ENCODE measurements at regions not wholly inside any gene's neighbourhood (a gene's known extent, or its start where the extent isn't known, plus 50 kb on each side); places are given as distances from the start of the nearest gene placed in this dataset.

DNA sequence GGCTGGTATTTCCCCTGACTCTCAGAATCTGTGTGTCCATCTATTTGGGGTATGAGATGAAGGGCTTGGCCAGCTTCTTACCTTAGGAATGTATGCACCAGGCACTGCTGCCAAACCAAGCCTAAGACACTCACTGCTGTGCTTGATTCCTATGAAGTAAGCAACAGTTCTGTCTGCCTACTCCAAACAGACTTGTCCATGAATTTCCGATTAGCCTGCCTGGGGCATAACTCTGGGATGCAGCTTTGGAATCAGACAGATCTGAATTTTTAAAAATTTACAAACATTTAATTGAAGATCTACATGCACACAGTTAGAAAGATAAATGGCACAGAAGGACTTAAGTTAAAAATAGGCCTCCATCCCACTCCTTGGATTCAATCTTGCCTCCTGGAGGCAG, 59.5 kb upstream of the JDP2 start:
- no peak for DNase-seq
- ChIA-PET CTCF (no interaction called here), POLR2A (ENCODE audit: unreplicated experiment) (no interaction called here)
- Histone ChIP-seq H3K79me2 (ENCODE audit: low read depth) (no peaks in the 10 kb centered on the region), H3K27me3 (ENCODE audit: insufficient read depth, low read depth) (peaks cover 35% of the 10 kb centered on the region), H3K4me3 (no peak overlapping the region), H4K20me1 (ENCODE audit: insufficient read depth) (no peaks in the 10 kb centered on the region), H3K9me3 (ENCODE audit: insufficient read depth, low read depth) (no peaks in the 10 kb centered on the region), H3F3A (ENCODE audit: insufficient read depth, low read depth) (no peaks in the 10 kb centered on the region), H3K36me3 (ENCODE audit: low read depth) (no peaks in the 10 kb centered on the region), H3K27ac (no peak overlapping the region), H2AFZ (no peak overlapping the region), H3K4me2 (no peak overlapping the region), H3K4me1 (replicated peaks; ENCODE audit: insufficient read depth) (no peaks in the 10 kb centered on the region), H3K9me2 (ENCODE audit: insufficient read depth) (no peaks in the 10 kb centered on the region)
- TF ChIP-seq EZH2 (IDR thresholded peaks at IDR 0.05; ENCODE audit: low read depth), result no peak
- TF ChIP-seq, protein P1, sequence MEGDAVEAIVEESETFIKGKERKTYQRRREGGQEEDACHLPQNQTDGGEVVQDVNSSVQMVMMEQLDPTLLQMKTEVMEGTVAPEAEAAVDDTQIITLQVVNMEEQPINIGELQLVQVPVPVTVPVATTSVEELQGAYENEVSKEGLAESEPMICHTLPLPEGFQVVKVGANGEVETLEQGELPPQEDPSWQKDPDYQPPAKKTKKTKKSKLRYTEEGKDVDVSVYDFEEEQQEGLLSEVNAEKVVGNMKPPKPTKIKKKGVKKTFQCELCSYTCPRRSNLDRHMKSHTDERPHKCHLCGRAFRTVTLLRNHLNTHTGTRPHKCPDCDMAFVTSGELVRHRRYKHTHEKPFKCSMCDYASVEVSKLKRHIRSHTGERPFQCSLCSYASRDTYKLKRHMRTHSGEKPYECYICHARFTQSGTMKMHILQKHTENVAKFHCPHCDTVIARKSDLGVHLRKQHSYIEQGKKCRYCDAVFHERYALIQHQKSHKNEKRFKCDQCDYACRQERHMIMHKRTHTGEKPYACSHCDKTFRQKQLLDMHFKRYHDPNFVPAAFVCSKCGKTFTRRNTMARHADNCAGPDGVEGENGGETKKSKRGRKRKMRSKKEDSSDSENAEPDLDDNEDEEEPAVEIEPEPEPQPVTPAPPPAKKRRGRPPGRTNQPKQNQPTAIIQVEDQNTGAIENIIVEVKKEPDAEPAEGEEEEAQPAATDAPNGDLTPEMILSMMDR (conservative IDR thresholded peaks at IDR 0.05), result no peak
- intact Hi-C loops (cut with micrococcal nuclease; ENCODE audit: unreplicated experiment), result loop anchor here (5.0 kb wide), 1 partner anchor 51 kb away; no protein-coding TSS in a partner anchor
- BruUV-seq (replicated peaks), result no TSS peak

- ChIA-PET POLR2A (ENCODE audit: unreplicated experiment) (no interaction called here), CTCF (no interaction called here)
- H3K4me3 ChIP-seq, result no peak overlapping the region
- H3K9me2 ChIP-seq (ENCODE audit: insufficient read depth), result no peaks in the 10 kb centered on the region
- no peaks in the 10 kb centered on the region for H3F3A ChIP-seq (ENCODE audit: insufficient read depth, low read depth)
- H3K9me3 ChIP-seq (ENCODE audit: insufficient read depth, low read depth), result no peaks in the 10 kb centered on the region
- no peak overlapping the region for H2AFZ ChIP-seq
- no peak for DNase-seq
- intact Hi-C loops (cut with micrococcal nuclease; ENCODE audit: unreplicated experiment), result loop anchor here (5.0 kb wide), 1 partner anchor 52 kb away; no protein-coding TSS in a partner anchor
- no peaks in the 10 kb centered on the region for H3K79me2 ChIP-seq (ENCODE audit: low read depth)
- H3K36me3 ChIP-seq (ENCODE audit: low read depth), result no peaks in the 10 kb centered on the region
- BruUV-seq (replicated peaks), result no TSS peak
- no peaks in the 10 kb centered on the region for H3K4me1 ChIP-seq (replicated peaks; ENCODE audit: insufficient read depth)
- no peak overlapping the region for H3K27ac ChIP-seq
- no peak overlapping the region for H3K4me2 ChIP-seq
- peaks cover 23% of the 10 kb centered on the region for H3K27me3 ChIP-seq (ENCODE audit: insufficient read depth, low read depth)
- no peaks in the 10 kb centered on the region for H4K20me1 ChIP-seq (ENCODE audit: insufficient read depth)
- TF ChIP-seq, protein P1 (conservative IDR thresholded peaks at IDR 0.05), result no peak
- TF ChIP-seq EZH2 (IDR thresholded peaks at IDR 0.05; ENCODE audit: low read depth), result no peak
Measured at GRCh38 chr14:75369506-75369905, 58.3 kb upstream of the JDP2 start.

DNA sequence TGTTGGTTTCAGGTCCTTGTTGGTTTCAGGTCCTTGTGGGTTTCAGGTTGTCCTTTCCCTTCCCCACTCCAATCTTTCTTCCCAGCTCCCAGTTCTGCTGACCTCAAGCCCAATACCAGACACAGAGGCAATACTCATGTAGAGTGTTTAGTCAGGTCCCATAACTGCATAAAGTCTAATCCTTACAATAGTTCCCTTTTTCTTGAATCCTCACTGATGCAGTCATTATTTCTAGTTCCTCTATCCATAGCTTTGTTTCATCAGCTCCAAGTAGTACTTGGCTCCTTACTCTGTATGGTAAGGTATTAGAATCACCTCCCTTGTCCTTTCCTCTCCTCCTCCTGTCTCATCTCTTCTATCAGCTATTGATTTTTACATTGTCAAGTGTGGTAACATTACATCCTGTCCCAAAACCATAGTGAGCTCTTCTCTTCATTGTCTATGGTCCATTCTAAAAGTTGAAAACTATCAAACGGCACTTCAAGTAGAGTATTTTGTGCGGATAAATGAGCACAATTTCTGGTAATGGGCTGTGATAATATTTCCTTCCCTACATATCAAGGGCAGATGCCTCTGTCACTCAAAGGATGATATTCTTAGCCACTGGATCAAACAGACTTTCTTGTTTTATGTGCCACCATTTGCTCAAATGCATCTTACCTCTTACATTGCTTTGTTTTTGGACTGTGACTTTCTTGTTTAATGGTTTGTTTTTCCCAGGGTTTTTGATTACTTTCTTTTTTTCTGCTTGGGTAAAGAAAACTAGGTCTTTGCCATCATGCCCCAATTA, 57.2 kb upstream of the JDP2 start:
- no TSS peak for BruUV-seq (replicated peaks)
- Histone ChIP-seq H4K20me1 (ENCODE audit: insufficient read depth) (no peaks in the 10 kb centered on the region), H3K36me3 (ENCODE audit: low read depth) (no peaks in the 10 kb centered on the region), H3K4me1 (replicated peaks; ENCODE audit: insufficient read depth) (no peaks in the 10 kb centered on the region), H3K27ac (no peak overlapping the region), H3K27me3 (ENCODE audit: insufficient read depth, low read depth) (peaks cover 16% of the 10 kb centered on the region; the same call in 1 of the 2 replicates), H3K4me3 (no peak overlapping the region), H2AFZ (no peak overlapping the region), H3K4me2 (no peak overlapping the region), H3K79me2 (ENCODE audit: low read depth) (no peaks in the 10 kb centered on the region), H3K9me3 (ENCODE audit: insufficient read depth, low read depth) (no peaks in the 10 kb centered on the region), H3F3A (ENCODE audit: insufficient read depth, low read depth) (no peaks in the 10 kb centered on the region), H3K9me2 (ENCODE audit: insufficient read depth) (no peaks in the 10 kb centered on the region)
- intact Hi-C loops (cut with micrococcal nuclease; ENCODE audit: unreplicated experiment), result no loop called here
- CTCF ChIA-PET, result no interaction called here
- no peak for DNase-seq
- no peak for TF ChIP-seq EZH2 (IDR thresholded peaks at IDR 0.05; ENCODE audit: low read depth)
- TF ChIP-seq, protein P1 (conservative IDR thresholded peaks at IDR 0.05), result no peak
- POLR2A ChIA-PET (ENCODE audit: unreplicated experiment), result interaction anchor here (1.1 kb wide), 1 partner anchor 11 kb away, joined by 3 read pairs; no protein-coding TSS in a partner anchor
